HUES48 (cell line): ENCODE measurements at regions not wholly inside any gene's neighbourhood (a gene's known extent, or its start where the extent isn't known, plus 50 kb on each side); places are given as distances from the start of the nearest gene placed in this dataset.
"Not testable (repeated sequence)": the region's sequence is repeated elsewhere in the genome, so short reads cannot be mapped to it uniquely, and the experiment has no call there.

ENCODE experiments used
- H3K27ac ChIP-seq: one replicate; pipeline ENCODE4 v1.7.0; 2013; ENCODE audit warnings: low read depth, low read length, inconsistent platforms
- H3K27me3 ChIP-seq: 2 replicates; pipeline ENCODE4 v1.6.1; 2013; ENCODE audit warnings: mild to moderate bottlenecking, low read length; ENCODE audit not compliant: control insufficient read depth, insufficient read depth
- H3K36me3 ChIP-seq: 2 replicates; pipeline ENCODE4 v1.6.1; 2013; ENCODE audit warnings: low read length; ENCODE audit not compliant: control insufficient read depth, insufficient read depth
- H3K4me1 ChIP-seq: 2 replicates; pipeline ENCODE4 v1.6.1; 2013; ENCODE audit warnings: mild to moderate bottlenecking, low read length; ENCODE audit not compliant: control insufficient read depth, insufficient read depth
- H3K4me3 ChIP-seq: 2 replicates; pipeline ENCODE4 v1.5.1; 2013; ENCODE audit warnings: mild to moderate bottlenecking, low read depth, low read length
- H3K9ac ChIP-seq: 2 replicates; pipeline ENCODE4 v1.6.1; 2013; ENCODE audit warnings: mild to moderate bottlenecking, low read depth, low read length, moderate library complexity
- H3K9me3 ChIP-seq: 2 replicates; pipeline ENCODE4 v1.6.1; 2013; ENCODE audit warnings: low read length; ENCODE audit not compliant: control insufficient read depth, insufficient read depth

- not testable (repeated sequence) for H3K9ac ChIP-seq, H3K36me3 ChIP-seq, H3K4me1 ChIP-seq, H3K4me3 ChIP-seq, H3K9me3 ChIP-seq, H3K27me3 ChIP-seq, H3K27ac ChIP-seq
Measured at GRCh38 chr5:25238720-25239119, 593.9 kb upstream of the CDH10 start.

- H3K27me3 ChIP-seq, result no peaks in the 10 kb centered on the region
- no peaks in the 10 kb centered on the region for H3K4me1 ChIP-seq
- H3K9ac ChIP-seq, result no peak overlapping the region
- no peaks in the 10 kb centered on the region for H3K36me3 ChIP-seq
- H3K27ac ChIP-seq, result no peak overlapping the region
- H3K4me3 ChIP-seq, result no peak overlapping the region
- no peaks in the 10 kb centered on the region for H3K9me3 ChIP-seq
Measured at GRCh38 chr5:25224316-25224982, 579.7 kb upstream of the CDH10 start.

GRCh38 chr5:25199902-25200301, 555.1 kb upstream of the CDH10 start:
- not testable (repeated sequence) for H3K4me1 ChIP-seq, H3K27ac ChIP-seq, H3K36me3 ChIP-seq, H3K4me3 ChIP-seq, H3K9ac ChIP-seq, H3K27me3 ChIP-seq, H3K9me3 ChIP-seq

- Histone ChIP-seq H3K9ac (no peak overlapping the region), H3K27me3 (no peaks in the 10 kb centered on the region), H3K36me3 (no peaks in the 10 kb centered on the region), H3K4me3 (no peak overlapping the region), H3K4me1 (no peaks in the 10 kb centered on the region), H3K9me3 (no peaks in the 10 kb centered on the region), H3K27ac (no peak overlapping the region)
Measured at GRCh38 chr5:25190521-25191000, 545.8 kb upstream of the CDH10 start.

GRCh38 chr5:25181249-25181648, 536.5 kb upstream of the CDH10 start:
- Histone ChIP-seq H3K4me1 (no peaks in the 10 kb centered on the region), H3K27ac (no peak overlapping the region), H3K9me3 (no peaks in the 10 kb centered on the region), H3K4me3 (no peak overlapping the region), H3K27me3 (no peaks in the 10 kb centered on the region), H3K9ac (no peak overlapping the region), H3K36me3 (no peaks in the 10 kb centered on the region)

- not testable (repeated sequence) for H3K4me1 ChIP-seq, H3K27me3 ChIP-seq, H3K4me3 ChIP-seq, H3K9me3 ChIP-seq, H3K9ac ChIP-seq, H3K27ac ChIP-seq, H3K36me3 ChIP-seq
Measured at GRCh38 chr5:25162616-25163015, 517.8 kb upstream of the CDH10 start.

GRCh38 chr5:25160891-25161290, 516.1 kb upstream of the CDH10 start:
- Histone ChIP-seq H3K9me3 (peaks cover 4% of the 10 kb centered on the region; the same call in 1 of the 2 replicates), H3K9ac (no peak overlapping the region), H3K4me3 (no peak overlapping the region), H3K36me3 (no peaks in the 10 kb centered on the region), H3K27ac (no peak overlapping the region), H3K27me3 (no peaks in the 10 kb centered on the region), H3K4me1 (no peaks in the 10 kb centered on the region)

- Histone ChIP-seq H3K9me3 (no peaks in the 10 kb centered on the region), H3K27me3 (no peaks in the 10 kb centered on the region), H3K36me3 (no peaks in the 10 kb centered on the region), H3K4me3 (no peak overlapping the region), H3K4me1 (no peaks in the 10 kb centered on the region), H3K9ac (no peak overlapping the region), H3K27ac (no peak overlapping the region)
Measured at GRCh38 chr5:25150819-25151218, 506.0 kb upstream of the CDH10 start.

GRCh38 chr5:25128606-25129005, 483.8 kb upstream of the CDH10 start:
- Histone ChIP-seq H3K4me1 (no peaks in the 10 kb centered on the region), H3K9me3 (0 out of 2 replicates have a peak, but pooled peaks cover under 1% of the 10 kb centered on the region), H3K36me3 (no peaks in the 10 kb centered on the region), H3K27ac (no peak overlapping the region), H3K27me3 (no peaks in the 10 kb centered on the region), H3K4me3 (no peak overlapping the region), H3K9ac (no peak overlapping the region)

- no peak overlapping the region for H3K9ac ChIP-seq
Measured at GRCh38 chr5:25119650-25120049, 474.9 kb upstream of the CDH10 start.

GRCh38 chr5:25107853-25108252, 463.1 kb upstream of the CDH10 start:
- no peak overlapping the region for H3K27ac ChIP-seq
- peaks cover 10% of the 10 kb centered on the region for H3K4me1 ChIP-seq
- H3K4me3 ChIP-seq, result no peak overlapping the region
- H3K9me3 ChIP-seq, result no peaks in the 10 kb centered on the region
- no peaks in the 10 kb centered on the region for H3K27me3 ChIP-seq
- H3K9ac ChIP-seq, result no peak overlapping the region
- no peaks in the 10 kb centered on the region for H3K36me3 ChIP-seq

More at GRCh38 chr5:25119650-25120049, 474.9 kb upstream of the CDH10 start:
- Histone ChIP-seq H3K27me3 (no peaks in the 10 kb centered on the region), H3K4me3 (no peak overlapping the region), H3K4me1 (no peaks in the 10 kb centered on the region), H3K27ac (no peak overlapping the region), H3K9me3 (no peaks in the 10 kb centered on the region), H3K36me3 (no peaks in the 10 kb centered on the region)
